Central memory CD4-positive, alpha-beta T cell (primary cell): ENCODE measurements at regions not wholly inside any gene's neighbourhood (a gene's known extent, or its start where the extent isn't known, plus 50 kb on each side); places are given as distances from the start of the nearest gene placed in this dataset.

Source experiments
- DNase-seq: peaks from one replicate; pipeline ENCODE4 v3.0.0; 2022

GRCh38 chr6:167643223-167643622 lies 183.5 kb upstream of the AFDN start:
- no peak for DNase-seq

GRCh38 chr6:167643716-167644115 lies 183.0 kb upstream of the AFDN start:
- DNase-seq, result no peak

- no peak for DNase-seq
Observed at GRCh38 chr6:167644412-167645132, 182.1 kb upstream of the AFDN start.

GRCh38 chr6:167645368-167645767 lies 181.3 kb upstream of the AFDN start:
- no peak for DNase-seq

GRCh38 chr6:167647306-167647705 lies 179.4 kb upstream of the AFDN start:
- no peak for DNase-seq

DNA sequence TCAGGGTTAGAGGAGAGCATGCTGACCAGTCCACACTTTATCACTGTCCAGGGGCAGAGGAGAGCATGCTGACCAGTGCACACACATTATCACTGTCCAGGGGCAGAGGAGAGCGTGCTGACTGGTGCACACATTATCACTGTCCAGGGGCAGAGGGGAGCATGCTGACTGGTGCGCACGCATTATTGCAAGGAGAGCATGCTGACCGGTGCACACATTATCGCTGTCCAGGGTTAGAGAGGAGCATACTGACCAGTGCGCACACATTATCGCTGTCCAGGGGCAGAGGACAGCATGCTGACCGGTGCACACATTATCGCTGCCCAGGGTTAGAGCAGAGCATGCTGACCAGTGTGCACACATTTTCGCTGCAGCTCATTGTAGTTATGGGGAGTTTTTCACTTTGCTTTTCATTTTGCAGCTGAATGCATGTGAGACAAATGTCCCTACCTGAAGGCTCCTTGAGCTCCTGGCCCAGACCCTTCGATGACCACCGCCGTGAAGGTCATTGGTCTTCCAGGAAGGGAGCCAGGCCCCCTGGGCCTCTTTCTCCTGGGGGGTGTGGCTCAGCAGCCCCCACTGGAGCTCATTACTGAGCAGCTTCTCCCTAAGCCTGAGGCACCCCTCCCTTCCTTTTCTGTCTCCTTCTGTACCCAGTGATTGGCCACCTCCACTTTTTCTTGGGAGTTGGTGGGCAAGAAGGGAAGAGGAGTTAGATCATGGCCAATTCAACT lies 178.8 kb upstream of the AFDN start:
- no peak for DNase-seq

GRCh38 chr6:167648501-167649278 lies 178.0 kb upstream of the AFDN start:
- no peak for DNase-seq

DNA sequence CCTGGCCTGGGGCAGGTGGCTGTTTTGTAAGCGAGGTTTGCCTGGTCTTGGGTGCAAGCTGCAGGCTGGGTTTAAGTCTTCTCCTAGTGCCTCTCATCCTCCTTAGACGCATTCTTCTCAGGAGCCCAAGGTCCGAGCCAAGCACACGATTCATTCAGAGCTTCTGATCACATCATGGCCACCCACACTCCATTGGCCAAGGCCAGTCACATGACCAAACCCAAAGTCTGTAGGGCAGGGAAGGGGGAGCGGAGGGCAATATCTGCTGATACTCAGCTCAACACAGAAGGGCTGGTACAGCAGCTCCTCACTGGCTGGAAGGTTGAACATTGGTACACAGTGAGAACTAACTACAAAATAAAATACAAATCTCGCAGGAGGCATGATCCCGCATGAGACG lies 177.2 kb upstream of the AFDN start:
- DNase-seq, result no peak

DNA sequence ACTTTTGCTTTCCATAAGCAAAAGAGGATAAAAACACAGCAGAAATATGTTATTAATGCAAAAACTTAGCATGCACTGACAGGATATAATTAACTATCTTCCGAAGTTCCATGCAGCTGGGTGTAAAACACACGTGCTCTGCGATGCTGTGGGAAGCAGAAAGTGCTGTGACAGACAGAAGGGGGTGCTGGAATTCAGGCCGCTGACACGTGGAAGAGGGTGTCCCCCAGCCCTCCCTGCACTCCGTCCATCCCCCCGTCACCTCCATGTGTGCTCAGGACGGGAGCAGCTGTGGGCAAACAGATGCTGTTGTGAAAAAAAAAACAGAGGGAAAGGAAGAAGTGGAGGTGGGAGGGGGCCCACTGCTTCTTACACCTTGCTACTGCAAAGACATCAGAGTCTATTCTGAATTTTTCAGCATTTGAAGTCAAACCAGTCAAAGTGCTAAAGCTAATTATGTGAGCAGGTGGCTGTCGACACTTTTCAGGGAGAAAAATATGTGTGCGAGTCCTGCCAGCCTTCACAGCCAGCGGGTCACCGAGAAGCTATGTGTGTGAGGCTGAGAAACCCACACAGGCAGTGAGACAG lies 175.9 kb upstream of the AFDN start:
- no peak for DNase-seq

DNA sequence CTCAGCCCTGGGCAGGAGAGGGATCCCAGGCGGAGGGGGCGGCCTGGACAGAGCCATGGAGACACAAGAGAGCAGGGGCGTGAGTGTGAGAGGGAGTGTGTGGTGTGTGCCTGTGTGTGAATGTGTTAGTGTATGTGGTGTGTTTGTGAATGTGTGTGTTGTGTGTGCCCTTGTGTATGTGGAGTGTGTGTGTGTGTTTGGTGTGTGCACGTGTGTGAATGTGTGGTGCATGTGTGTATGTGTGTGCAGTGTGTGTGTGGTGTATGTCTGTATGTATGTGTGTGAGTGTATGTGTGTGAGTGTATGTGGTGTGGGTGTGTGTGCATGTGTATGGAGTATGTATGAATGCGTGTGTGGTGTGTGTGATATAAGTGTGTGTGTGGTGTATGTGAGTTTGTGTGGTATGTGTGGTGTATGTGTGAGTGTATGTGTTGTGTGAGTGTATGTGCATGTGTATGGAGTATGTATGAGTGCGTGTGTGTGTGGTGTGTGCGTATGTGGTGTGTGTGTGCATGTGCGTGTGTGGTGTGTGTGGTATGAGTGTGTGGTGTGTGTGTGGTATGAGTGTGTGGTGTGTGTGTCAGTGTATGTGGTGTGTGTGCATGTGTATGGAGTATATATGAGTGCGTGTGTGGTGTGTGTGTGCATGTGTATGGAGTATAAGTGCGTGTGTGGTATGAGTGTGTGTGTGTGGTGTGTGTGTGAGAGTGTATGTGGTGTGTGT lies 175.2 kb upstream of the AFDN start:
- DNase-seq, result no peak

DNA sequence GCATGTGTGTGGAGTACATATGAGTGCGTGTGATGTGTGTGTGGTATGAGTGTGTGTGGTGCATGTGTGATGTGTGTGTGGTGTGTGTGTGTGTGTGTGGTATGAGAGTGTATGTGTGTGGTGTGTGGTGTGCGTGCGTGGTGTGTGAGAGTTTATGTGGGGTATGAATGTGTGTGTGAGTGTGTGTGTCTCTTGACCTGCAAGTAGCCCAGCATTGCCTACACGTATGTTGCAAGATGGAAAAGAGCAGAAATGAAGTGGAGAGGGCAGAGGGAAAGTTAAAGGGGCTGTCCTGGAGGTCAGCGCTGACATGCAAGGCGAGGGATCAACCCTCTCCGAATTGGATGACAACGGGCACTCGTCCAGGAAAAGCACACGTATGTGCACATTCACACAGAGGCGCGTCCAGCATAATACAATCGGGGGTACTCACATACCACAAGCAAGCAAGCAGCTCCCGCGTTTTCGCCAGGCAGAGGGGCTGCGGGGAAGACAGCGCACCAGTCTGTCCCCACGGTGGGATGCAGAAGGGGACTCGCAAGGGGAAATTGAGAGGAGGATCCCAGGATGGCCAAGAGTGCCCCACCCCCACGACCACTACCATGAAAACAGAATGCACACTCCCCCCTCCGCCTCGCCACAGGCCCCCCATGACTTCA lies 174.5 kb upstream of the AFDN start:
- no peak for DNase-seq

DNA sequence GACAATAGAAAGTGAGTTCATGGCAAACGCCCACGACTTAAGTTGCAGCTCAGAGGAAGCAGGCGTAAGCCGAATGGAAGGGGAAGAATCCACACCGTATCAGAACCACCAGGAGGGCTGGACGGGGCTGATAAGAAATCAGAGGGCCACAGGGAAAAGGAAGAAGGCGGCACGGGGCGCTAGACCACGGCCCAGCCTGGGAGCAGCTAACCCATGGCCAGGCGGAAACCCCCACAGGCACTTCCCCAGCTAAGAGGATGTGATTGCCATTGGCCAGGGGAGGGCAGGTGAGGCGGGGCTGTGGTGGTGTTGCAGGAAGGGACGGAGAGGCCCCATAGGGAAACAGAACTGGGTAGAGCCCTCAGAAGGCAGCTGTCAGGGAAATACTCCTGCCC lies 174.0 kb upstream of the AFDN start:
- no peak for DNase-seq

DNA sequence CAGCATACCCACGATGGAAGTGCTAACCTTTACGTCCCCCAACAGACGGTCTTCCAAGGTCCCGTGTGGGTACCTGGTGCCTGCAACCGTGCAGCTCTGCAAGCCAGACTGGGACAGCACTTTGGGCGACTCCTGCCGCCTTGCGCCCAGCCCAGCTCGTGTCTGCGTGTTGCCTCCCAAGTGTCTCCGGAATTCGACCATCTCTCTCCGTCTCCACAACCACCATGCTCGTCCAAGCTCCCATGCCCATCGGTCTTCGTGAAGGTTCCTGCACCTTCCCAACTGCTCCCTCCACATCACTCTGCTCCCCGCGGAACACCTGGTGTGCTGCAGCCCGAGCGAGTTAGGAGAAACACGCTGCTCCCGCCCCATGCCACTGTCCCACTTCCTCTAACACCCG lies 173.2 kb upstream of the AFDN start:
- DNase-seq, result no peak

DNA sequence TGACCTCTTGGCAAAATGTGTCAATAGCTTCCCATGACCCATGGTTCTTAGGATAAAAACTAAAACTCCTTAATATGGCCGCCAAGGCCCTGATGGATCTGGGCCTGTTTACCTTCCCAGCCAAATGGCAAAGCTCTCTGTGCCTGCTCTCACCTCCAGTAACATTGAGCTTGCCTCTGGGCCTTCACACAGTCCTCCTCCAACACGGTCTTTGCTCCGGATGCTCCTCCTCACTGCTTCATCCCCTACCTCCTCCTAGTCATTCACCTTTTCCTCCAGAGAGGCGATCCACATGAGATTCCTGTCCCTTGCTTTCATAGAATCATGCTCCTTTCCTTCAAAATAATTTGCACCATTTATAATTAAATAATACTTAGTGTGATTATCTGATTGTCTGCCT lies 172.3 kb upstream of the AFDN start:
- no peak for DNase-seq

DNA sequence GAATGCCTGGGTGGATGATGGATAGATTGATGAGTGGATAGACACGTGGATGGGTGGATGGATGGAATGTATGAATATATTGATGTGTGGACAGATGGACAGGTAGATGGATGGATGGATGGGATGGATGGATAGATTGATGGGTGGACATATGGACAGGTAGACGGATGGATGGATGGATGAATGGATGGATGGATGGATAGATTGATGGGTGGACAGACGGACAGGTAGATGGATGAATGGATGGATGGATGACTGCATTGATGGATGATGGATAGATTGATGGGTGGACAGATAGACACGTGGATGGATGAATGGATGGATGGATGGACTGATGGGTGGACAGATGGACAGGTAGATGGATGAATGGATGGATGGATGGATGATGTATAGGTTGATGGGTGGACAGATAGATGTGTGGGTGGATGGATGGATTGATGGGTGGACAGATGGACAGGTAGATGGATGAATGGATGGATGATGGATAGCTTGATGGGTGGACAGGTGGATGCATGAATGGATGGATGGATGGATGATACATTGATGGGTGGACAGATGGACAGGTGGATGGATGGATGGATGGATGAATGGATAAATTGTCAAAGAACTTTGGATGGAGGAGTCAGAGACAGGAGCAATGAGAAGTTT lies 171.4 kb upstream of the AFDN start:
- DNase-seq, result no peak

DNA sequence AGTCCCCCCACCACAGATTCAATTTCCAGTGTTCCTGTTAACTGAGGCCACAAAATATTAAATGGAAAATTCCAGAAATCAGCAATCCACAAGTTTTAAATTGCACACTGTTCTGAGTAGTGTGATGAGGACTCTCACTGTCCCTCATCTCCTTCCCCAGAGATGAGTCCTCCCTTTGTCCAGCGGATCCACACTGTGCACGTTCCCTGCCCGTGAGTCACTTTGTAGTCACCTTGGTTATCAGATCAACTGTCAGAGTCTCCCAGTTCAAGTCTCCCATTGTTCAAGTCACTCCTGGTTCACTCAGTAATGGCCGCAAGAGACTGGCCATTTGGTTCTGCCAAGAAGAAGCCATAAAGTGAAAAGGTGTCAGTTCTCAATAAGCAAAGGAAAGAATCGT lies 168.6 kb upstream of the AFDN start:
- DNase-seq, result no peak

DNA sequence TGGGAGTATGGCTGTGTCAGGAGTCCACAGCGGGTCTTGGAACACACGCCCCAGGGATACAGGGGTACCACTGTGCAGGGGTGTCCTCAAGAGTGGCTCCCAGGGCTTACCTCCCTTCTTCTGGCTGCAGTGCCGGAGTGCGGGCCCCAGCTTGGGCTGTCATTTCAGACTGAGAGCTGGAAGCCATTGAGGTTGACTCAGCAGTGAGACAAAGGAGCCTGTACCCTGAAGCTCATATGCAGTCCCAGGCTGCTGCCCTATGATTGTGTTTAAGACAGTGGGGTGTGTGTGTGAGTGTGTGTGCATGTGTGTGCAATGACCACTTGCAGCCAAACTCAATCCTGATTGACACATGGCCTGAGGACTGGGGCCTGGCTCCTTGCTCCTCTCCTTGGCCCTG lies 167.7 kb upstream of the AFDN start:
- DNase-seq, result no peak

- no peak for DNase-seq
Observed at GRCh38 chr6:167660424-167660823, 166.3 kb upstream of the AFDN start.

DNA sequence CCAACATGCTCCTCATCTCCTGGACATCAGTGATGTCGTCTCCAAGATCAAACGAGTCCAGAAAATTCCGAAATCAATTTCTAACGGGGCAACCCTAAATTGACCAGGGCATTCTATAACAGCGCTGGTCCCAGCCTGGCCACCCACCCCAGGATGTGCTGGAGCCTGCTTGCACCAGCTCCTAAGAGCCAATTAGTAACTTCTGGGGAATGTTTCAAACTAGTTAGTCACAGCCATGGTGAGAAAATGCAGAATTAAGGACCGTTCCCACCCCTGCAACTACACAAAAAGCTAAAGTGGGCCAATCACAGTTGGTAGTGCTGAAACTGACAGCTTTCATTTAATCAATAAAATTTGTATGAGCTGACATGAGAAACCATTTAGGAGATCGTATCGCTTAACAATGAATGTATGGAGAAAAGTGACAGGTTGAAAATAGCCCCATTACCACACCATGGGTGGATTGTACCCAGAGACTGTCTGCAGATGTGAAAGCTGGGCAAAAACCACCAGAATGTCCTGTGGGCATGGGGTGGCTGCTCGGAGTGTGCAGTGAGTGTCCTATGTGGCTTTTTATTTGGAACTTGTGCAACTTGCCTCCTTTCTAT lies 165.7 kb upstream of the AFDN start:
- DNase-seq, result no peak

- no peak for DNase-seq
Observed at GRCh38 chr6:167661552-167662044, 165.1 kb upstream of the AFDN start.
